ENCODE measurements at regions not wholly inside any gene's neighbourhood (a gene's known extent, or its start where the extent isn't known, plus 50 kb on each side); places are given as distances from the start of the nearest gene placed in this dataset.

- DNase-seq (ENCODE audit: low spot score), result no peak
These were observed 387.2 kb downstream of the PCDH7 start for GRCh38 chr4:31107362-31107761.

- DNase-seq (ENCODE audit: low spot score), result no peak
These were observed 388.6 kb downstream of the PCDH7 start for GRCh38 chr4:31108762-31109161.

- no peak for DNase-seq (ENCODE audit: low spot score)
These were observed 391.6 kb downstream of the PCDH7 start for GRCh38 chr4:31111790-31112189.

GRCh38 chr4:31114816-31115215, 394.6 kb downstream of the PCDH7 start:
- no peak for DNase-seq (ENCODE audit: low spot score)

- DNase-seq (ENCODE audit: low spot score), result no peak
These were observed 403.9 kb downstream of the PCDH7 start for GRCh38 chr4:31124008-31124585.

- no peak for DNase-seq (ENCODE audit: low spot score)
These were observed 404.9 kb downstream of the PCDH7 start for GRCh38 chr4:31125061-31125460.

GRCh38 chr4:31125496-31125895, 405.3 kb downstream of the PCDH7 start:
- DNase-seq (ENCODE audit: low spot score), result no peak

- no peak for DNase-seq (ENCODE audit: low spot score)
These were observed 406.8 kb downstream of the PCDH7 start for GRCh38 chr4:31126881-31127398.

GRCh38 chr4:31130930-31131329, 410.8 kb downstream of the PCDH7 start:
- DNase-seq (ENCODE audit: low spot score), result no peak

GRCh38 chr4:31134720-31135119, 414.6 kb downstream of the PCDH7 start:
- no peak for DNase-seq (ENCODE audit: low spot score)

- DNase-seq (ENCODE audit: low spot score), result no peak
These were observed 419.6 kb downstream of the PCDH7 start for GRCh38 chr4:31139767-31140166.

GRCh38 chr4:31141095-31141831, 421.1 kb downstream of the PCDH7 start:
- no peak for DNase-seq (ENCODE audit: low spot score)

- DNase-seq (ENCODE audit: low spot score), result no peak
These were observed 421.6 kb downstream of the PCDH7 start for GRCh38 chr4:31141832-31142142.

- no peak for DNase-seq (ENCODE audit: low spot score)
These were observed 426.2 kb downstream of the PCDH7 start for GRCh38 chr4:31146366-31146765.

GRCh38 chr4:31148990-31149389, 428.8 kb downstream of the PCDH7 start:
- no peak for DNase-seq (ENCODE audit: low spot score)

- no peak for DNase-seq (ENCODE audit: low spot score)
These were observed 436.1 kb downstream of the PCDH7 start for GRCh38 chr4:31156221-31156620.

GRCh38 chr4:31160146-31160545, 440.0 kb downstream of the PCDH7 start:
- DNase-seq (ENCODE audit: low spot score), result no peak

- DNase-seq (ENCODE audit: low spot score), result no peak
These were observed 449.7 kb downstream of the PCDH7 start for GRCh38 chr4:31169846-31170245.

GRCh38 chr4:31171362-31171761, 451.2 kb downstream of the PCDH7 start:
- DNase-seq (ENCODE audit: low spot score), result no peak

- no peak for DNase-seq (ENCODE audit: low spot score)
These were observed 455.2 kb downstream of the PCDH7 start for GRCh38 chr4:31175242-31175910.

GRCh38 chr4:31183256-31183655, 463.1 kb downstream of the PCDH7 start:
- no peak for DNase-seq (ENCODE audit: low spot score)

GRCh38 chr4:31185014-31185585, 464.9 kb downstream of the PCDH7 start:
- no peak for DNase-seq (ENCODE audit: low spot score)

GRCh38 chr4:31187979-31188378, 467.8 kb downstream of the PCDH7 start:
- DNase-seq (ENCODE audit: low spot score), result no peak
